ENCODE measurements at regions not wholly inside any gene's neighbourhood (a gene's known extent, or its start where the extent isn't known, plus 50 kb on each side); places are given as distances from the start of the nearest gene placed in this dataset.

DNA sequence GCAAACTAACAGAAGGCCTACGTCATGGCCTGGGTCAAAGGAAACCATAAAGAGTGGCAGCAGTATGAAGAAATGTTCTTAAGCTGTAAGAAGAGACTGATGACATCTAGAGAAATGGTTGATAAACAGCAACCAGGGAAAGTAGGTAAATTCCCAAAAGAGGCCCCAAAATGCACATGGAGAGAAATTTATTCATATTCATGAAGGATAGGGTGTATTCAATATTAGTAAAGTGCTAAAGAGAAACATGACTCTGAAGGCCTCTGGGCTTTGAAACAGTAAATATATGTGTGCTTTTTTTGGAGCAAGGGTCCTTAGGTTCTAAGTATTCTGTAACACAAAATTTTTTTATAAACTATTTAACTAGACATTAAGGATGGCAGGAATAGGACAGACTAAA lies 149.7 kb upstream of the GRIA1 start:
- WGBS, 2 donors, result 78 to 85% methylated on average over 1 of the region's 1 CpG
- no peaks in the 10 kb centered on the region for H3K4me1 ChIP-seq
- no peaks in the 10 kb centered on the region for H3K36me3 ChIP-seq
- intact Hi-C loops (cut with DNase I), result no loop called here
- no peak for DNase-seq
- H3K27me3 ChIP-seq, result no peaks in the 10 kb centered on the region
- no peak for ATAC-seq
- no peak overlapping the region for H3K27ac ChIP-seq
- H3K9me3 ChIP-seq, result no peaks in the 10 kb centered on the region
- no peak for TF ChIP-seq CTCF (IDR thresholded peaks at IDR 0.05)
- no peak overlapping the region for H3K4me3 ChIP-seq

DNA sequence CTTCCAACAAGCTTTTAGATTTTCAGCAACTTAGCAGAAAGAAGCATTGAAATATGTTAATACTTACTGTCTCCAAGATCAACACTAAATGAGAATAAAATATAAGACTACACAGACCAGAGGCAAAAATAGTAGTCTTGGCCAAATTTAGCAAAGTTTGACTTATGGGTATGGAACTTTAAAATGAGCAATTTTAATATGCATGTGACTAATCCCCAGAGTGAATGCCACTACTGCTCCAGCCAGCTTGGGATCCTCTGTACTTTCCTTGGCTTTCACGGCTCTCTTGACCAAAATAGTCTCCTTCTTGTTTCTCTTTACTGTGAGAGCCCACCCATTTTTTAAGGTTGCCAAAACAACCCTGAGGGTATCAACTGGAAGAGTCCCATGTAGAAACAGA lies 148.0 kb upstream of the GRIA1 start:
- no peaks in the 10 kb centered on the region for H3K36me3 ChIP-seq
- WGBS, 2 donors, result 58 to 68% methylated on average over 1 of the region's 1 CpG
- H3K27me3 ChIP-seq, result no peaks in the 10 kb centered on the region
- TF ChIP-seq CTCF (IDR thresholded peaks at IDR 0.05), result no peak
- no peak overlapping the region for H3K27ac ChIP-seq
- intact Hi-C loops (cut with DNase I), result no loop called here
- H3K4me3 ChIP-seq, result no peak overlapping the region
- DNase-seq, result no peak
- H3K4me1 ChIP-seq, result no peaks in the 10 kb centered on the region
- H3K9me3 ChIP-seq, result no peaks in the 10 kb centered on the region
- ATAC-seq, result no peak

GRCh38 chr5:153347611-153348010 lies 142.9 kb upstream of the GRIA1 start:
- Histone ChIP-seq H3K4me3 (no peak overlapping the region), H3K27ac (no peak overlapping the region), H3K9me3 (no peaks in the 10 kb centered on the region), H3K4me1 (peaks cover 0 to 4% (median 0%) of the 10 kb centered on the region in 9 donors), H3K36me3 (no peaks in the 10 kb centered on the region), H3K27me3 (peaks cover 0 to 36% (median 10%) of the 10 kb centered on the region in 7 donors)
- 35 to 59% methylated on average over 1 of the region's 1 CpG for WGBS, 2 donors
- DNase-seq, result no peak
- ATAC-seq, result no peak
- TF ChIP-seq CTCF (IDR thresholded peaks at IDR 0.05), result no peak
- intact Hi-C loops (cut with DNase I), result no loop called here

- Histone ChIP-seq H3K27ac (no peak overlapping the region), H3K9me3 (no peaks in the 10 kb centered on the region), H3K4me1 (peaks cover 0 to 10% (median 0%) of the 10 kb centered on the region in 9 donors), H3K36me3 (no peaks in the 10 kb centered on the region), H3K4me3 (no peak overlapping the region), H3K27me3 (peaks cover 0 to 44% (median 20%) of the 10 kb centered on the region in 7 donors)
- no peak for TF ChIP-seq CTCF (IDR thresholded peaks at IDR 0.05)
- intact Hi-C loops (cut with DNase I), result no loop called here
- ATAC-seq (no peak), DNase-seq (no peak)
- 43% methylated on average over 5 of the region's 5 CpGs for WGBS, 2 donors
These were observed 140.1 kb upstream of the GRIA1 start for GRCh38 chr5:153350175-153350883.

All from heart right ventricle (tissue), 16 donors.